PC-9 (cell line): ENCODE measurements at regions not wholly inside any gene's neighbourhood (a gene's known extent, or its start where the extent isn't known, plus 50 kb on each side); places are given as distances from the start of the nearest gene placed in this dataset.

ENCODE experiments used
- BruUV-seq: library from RNA; stranded (reverse); fragments of 400-500 nt; replicated peaks from 2 replicates; lab custom pipeline; 2021; lab: Mats Ljungman, UMichigan
- CTCF ChIA-PET: fragments of 300-600 bp; sonication (Branson Sonifier 250); formaldehyde crosslinking; loops from one replicate; lab custom pipeline; 2022; ENCODE audit warnings: antibody characterized with exemption; lab: Charles Lee
- POLR2A ChIA-PET: fragments of 300-600 bp; sonication (Branson Sonifier 250); formaldehyde crosslinking; loops from one replicate; lab custom pipeline; 2022; ENCODE audit warnings: antibody characterized with exemption; ENCODE audit not compliant: unreplicated experiment; lab: Charles Lee
- DNase-seq, 2 experiments: peaks; one replicate each; pipeline versions ENCODE4 v3.0.0 to v3.0.0-alpha.2; 2015 to 2022; ENCODE audit warnings: mixed read lengths in 1 of 2
- H2AFZ ChIP-seq: fragments of 200-600 bp; sonication (generic); 2 replicates; pipeline ENCODE4 v1.8.1; 2017; ENCODE audit warnings: antibody characterized with exemption
- H3F3A ChIP-seq: fragments of 200-600 bp; sonication (generic); 2 replicates; pipeline ENCODE4 v1.8.1; 2017; ENCODE audit warnings: antibody characterized with exemption, mild to moderate bottlenecking, low read depth; ENCODE audit not compliant: insufficient read depth
- H3K27ac ChIP-seq: fragments of 200-600 bp; sonication (generic); 2 replicates; pipeline ENCODE4 v1.6.1; 2016; ENCODE audit warnings: mixed run types
- H3K27me3 ChIP-seq: fragments of 200-600 bp; sonication (generic); 2 replicates; pipeline ENCODE4 v1.6.1; 2016; ENCODE audit warnings: low read depth, mixed run types; ENCODE audit not compliant: insufficient read depth
- H3K36me3 ChIP-seq: fragments of 200-600 bp; sonication (generic); 2 replicates; pipeline ENCODE4 v1.6.1; 2016; ENCODE audit warnings: low read depth, mixed run types
- H3K4me1 ChIP-seq: fragments of 200-600 bp; sonication (generic); replicated peaks from 2 replicates; pipeline ENCODE4 v1.6.1; 2016; ENCODE audit warnings: mixed run types; ENCODE audit not compliant: insufficient read depth
- H3K4me2 ChIP-seq: fragments of 200-600 bp; sonication (generic); 2 replicates; pipeline ENCODE4 v1.6.1; 2017; ENCODE audit warnings: mixed run types
- H3K4me3 ChIP-seq: fragments of 200-600 bp; sonication (generic); 2 replicates; pipeline ENCODE4 v1.6.1; 2016; ENCODE audit warnings: mixed run types
- H3K79me2 ChIP-seq: fragments of 200-600 bp; sonication (generic); 2 replicates; pipeline ENCODE4 v1.6.1; 2017; ENCODE audit warnings: low read depth, mixed run types
- H3K9me2 ChIP-seq: fragments of 200-600 bp; sonication (generic); 2 replicates; pipeline ENCODE4 v1.8.1; 2017; ENCODE audit warnings: mild to moderate bottlenecking; ENCODE audit not compliant: insufficient read depth
- H3K9me3 ChIP-seq: fragments of 200-600 bp; sonication (generic); 2 replicates; pipeline ENCODE4 v1.8.1; 2016; ENCODE audit warnings: low read depth; ENCODE audit not compliant: insufficient read depth
- H4K20me1 ChIP-seq: fragments of 200-600 bp; sonication (generic); 2 replicates; pipeline ENCODE4 v1.8.1; 2017; ENCODE audit not compliant: insufficient read depth
- CTCF ChIP-seq: fragments of 200-600 bp; sonication (generic); conservative IDR thresholded peaks from 2 replicates; pipeline ENCODE4 v1.6.1; 2017; ENCODE audit warnings: mixed run types, antibody characterized with exemption, mild to moderate bottlenecking, moderate library complexity
- EZH2 ChIP-seq: fragments of 200-600 bp; sonication (generic); IDR thresholded peaks from 2 replicates; pipeline ENCODE4 v1.8.0; 2017; ENCODE audit warnings: antibody characterized with exemption, low read depth
- intact Hi-C: fragments of 100-400 bp; cut with micrococcal nuclease; formaldehyde crosslinking; loops from one replicate; pipeline ENCODE4 v1.10.0; 2022; ENCODE audit not compliant: unreplicated experiment

DNA sequence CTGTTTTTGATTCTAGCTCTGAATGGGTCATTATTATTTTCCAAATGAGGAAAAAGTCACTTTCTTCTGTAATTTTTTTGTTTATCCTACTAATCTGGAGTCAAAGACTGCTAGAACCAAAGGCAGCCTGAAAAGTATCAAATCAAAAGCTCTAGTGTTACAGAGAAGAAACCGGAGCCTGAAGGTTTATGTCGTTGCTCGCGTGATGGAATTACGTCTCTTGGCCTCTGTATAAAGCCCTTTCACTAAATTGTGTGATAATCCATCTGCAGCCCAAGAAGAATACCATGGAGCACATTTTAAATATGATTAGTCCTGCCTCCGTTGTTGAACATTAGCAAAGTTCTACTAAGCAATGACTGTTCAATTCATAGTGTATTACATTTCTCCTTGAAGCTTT is 738.6 kb downstream of the C6orf118 start:
- POLR2A ChIA-PET: no interaction called here

GRCh38 chr6:164569509-164569908 is 739.9 kb downstream of the C6orf118 start:
- Histone ChIP-seq H3K9me2 (no peaks in the 10 kb centered on the region), H3F3A (no peaks in the 10 kb centered on the region), H3K27me3 (no peaks in the 10 kb centered on the region), H3K4me1 (no peaks in the 10 kb centered on the region), H2AFZ (no peak overlapping the region), H3K4me2 (no peak overlapping the region), H3K4me3 (no peak overlapping the region), H3K9me3 (no peaks in the 10 kb centered on the region), H3K79me2 (no peaks in the 10 kb centered on the region), H3K36me3 (no peaks in the 10 kb centered on the region), H3K27ac (no peak overlapping the region), H4K20me1 (no peaks in the 10 kb centered on the region)
- ChIA-PET CTCF (no interaction called here), POLR2A (no interaction called here)
- no peak for DNase-seq
- BruUV-seq: no TSS peak
- intact Hi-C loops: no loop called here
- TF ChIP-seq CTCF: no peak

More for the DNA sequence above, 738.6 kb downstream of the C6orf118 start:
- no peaks in the 10 kb centered on the region for H3F3A ChIP-seq
- H3K27ac ChIP-seq: no peak overlapping the region
- no peaks in the 10 kb centered on the region for H3K36me3 ChIP-seq
- H3K4me3 ChIP-seq: no peak overlapping the region
- no peaks in the 10 kb centered on the region for H3K4me1 ChIP-seq
- no peaks in the 10 kb centered on the region for H3K9me2 ChIP-seq
- H2AFZ ChIP-seq: no peak overlapping the region
- no peak for DNase-seq
- no TSS peak for BruUV-seq
- TF ChIP-seq CTCF: no peak
- TF ChIP-seq EZH2: no peak
- H3K9me3 ChIP-seq: no peaks in the 10 kb centered on the region
- no peaks in the 10 kb centered on the region for H3K27me3 ChIP-seq
- CTCF ChIA-PET: no interaction called here
- H3K79me2 ChIP-seq: no peaks in the 10 kb centered on the region
- H4K20me1 ChIP-seq: no peaks in the 10 kb centered on the region
- intact Hi-C loops: no loop called here
- no peak overlapping the region for H3K4me2 ChIP-seq

- Histone ChIP-seq H3K27ac (no peak overlapping the region), H3K79me2 (no peaks in the 10 kb centered on the region), H3K9me2 (no peaks in the 10 kb centered on the region), H3K4me3 (no peak overlapping the region), H3F3A (no peaks in the 10 kb centered on the region), H3K27me3 (no peaks in the 10 kb centered on the region), H3K4me1 (no peaks in the 10 kb centered on the region), H3K9me3 (no peaks in the 10 kb centered on the region), H2AFZ (no peak overlapping the region), H3K4me2 (no peak overlapping the region), H3K36me3 (no peaks in the 10 kb centered on the region), H4K20me1 (no peaks in the 10 kb centered on the region)
- BruUV-seq: no TSS peak
- POLR2A ChIA-PET: no interaction called here
- intact Hi-C loops: no loop called here
- CTCF ChIA-PET: no interaction called here
- no peak for DNase-seq
- no peak for TF ChIP-seq CTCF
- TF ChIP-seq EZH2: no peak
Observed at GRCh38 chr6:164563924-164564323, 745.5 kb downstream of the C6orf118 start.
